Bronchial epithelial cell (primary cell): ENCODE measurements at regions not wholly inside any gene's neighbourhood (a gene's known extent, or its start where the extent isn't known, plus 50 kb on each side); places are given as distances from the start of the nearest gene placed in this dataset.

Experiments used
- DNase-seq: peaks from one replicate; pipeline ENCODE4 v3.0.0-alpha.2; 2010; ENCODE audit warnings: low read depth
- FAIRE-seq: peaks from 2 replicates; lab custom pipeline; 2011; peaks lifted over from hg19 to GRCh38; lab: Jason Lieb, UNC
- H3K27me3 ChIP-seq: 2 replicates; pipeline ENCODE4 v1.5.1; 2011; ENCODE audit warnings: low read length; ENCODE audit not compliant: control insufficient read depth, insufficient read depth
- H3K36me3 ChIP-seq: 2 replicates; pipeline ENCODE4 v1.5.1; 2011; ENCODE audit warnings: low read length; ENCODE audit not compliant: control insufficient read depth, insufficient read depth
- H3K4me3 ChIP-seq: 2 replicates; pipeline ENCODE4 v1.5.1; 2011; ENCODE audit warnings: mild to moderate bottlenecking, low read depth, low read length, control low read depth
- CTCF ChIP-seq: IDR thresholded peaks from 2 replicates; pipeline ENCODE4 v1.5.1; 2011; ENCODE audit warnings: mild to moderate bottlenecking, moderate library complexity, low read length, control low read depth, inconsistent platforms; ENCODE audit not compliant: insufficient read depth, severe bottlenecking

- TF ChIP-seq CTCF, result no peak
- DNase-seq, result no peak
- FAIRE-seq, result no peak
- no peak overlapping the region for H3K4me3 ChIP-seq
- H3K27me3 ChIP-seq, result no peaks in the 10 kb centered on the region
- no peaks in the 10 kb centered on the region for H3K36me3 ChIP-seq
Measured at GRCh38 chr12:118589162-118589561, 212.8 kb downstream of the SUDS3 start.

- Histone ChIP-seq H3K4me3 (no peak overlapping the region), H3K27me3 (no peaks in the 10 kb centered on the region), H3K36me3 (no peaks in the 10 kb centered on the region)
- DNase-seq (no peak), FAIRE-seq (no peak)
- TF ChIP-seq CTCF, result no peak
Measured at GRCh38 chr12:118590406-118591150, 214.2 kb downstream of the SUDS3 start.

GRCh38 chr12:118603610-118604361 is 227.4 kb downstream of the SUDS3 start:
- DNase-seq (no peak), FAIRE-seq (no peak)
- no peaks in the 10 kb centered on the region for H3K36me3 ChIP-seq
- no peaks in the 10 kb centered on the region for H3K27me3 ChIP-seq
- no peak for TF ChIP-seq CTCF
- H3K4me3 ChIP-seq, result no peak overlapping the region

GRCh38 chr12:118606690-118607089 is 230.3 kb downstream of the SUDS3 start:
- Histone ChIP-seq H3K27me3 (no peaks in the 10 kb centered on the region), H3K4me3 (no peak overlapping the region), H3K36me3 (no peaks in the 10 kb centered on the region)
- TF ChIP-seq CTCF, result no peak
- DNase-seq (no peak), FAIRE-seq (no peak)

- H3K4me3 ChIP-seq, result no peak overlapping the region
- FAIRE-seq, result no peak
- H3K36me3 ChIP-seq, result no peaks in the 10 kb centered on the region
- TF ChIP-seq CTCF, result no peak
- H3K27me3 ChIP-seq, result no peaks in the 10 kb centered on the region
- DNase-seq, result no peak
Measured at GRCh38 chr12:118607831-118608230, 231.5 kb downstream of the SUDS3 start.
